ENCODE measurements at regions not wholly inside any gene's neighbourhood (a gene's known extent, or its start where the extent isn't known, plus 50 kb on each side); places are given as distances from the start of the nearest gene placed in this dataset.

DNA sequence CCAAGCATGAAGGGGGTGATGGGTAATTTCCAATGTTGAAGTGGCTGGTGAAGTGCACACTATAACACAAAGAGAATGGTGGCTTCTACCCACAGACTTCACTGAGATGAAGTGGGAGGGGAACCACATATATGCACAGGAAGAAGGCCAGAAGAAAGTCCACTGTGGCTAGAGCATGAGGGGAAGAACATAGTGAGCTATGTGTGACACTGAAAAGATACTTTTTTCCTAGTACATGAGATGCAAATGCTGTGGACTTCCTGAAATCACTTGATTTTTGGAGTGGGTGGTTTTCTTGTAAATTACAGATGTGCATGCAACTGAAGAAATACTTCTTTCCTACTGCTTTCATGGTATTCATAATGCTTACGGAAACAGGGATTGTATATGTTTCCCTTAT is 115.6 kb upstream of the PHYHIPL start:
- TF ChIP-seq CTCF (IDR thresholded peaks at IDR 0.05; ENCODE audit: insufficient read depth, low read depth, low read length), result no peak
- no peak overlapping the region for H3K4me3 ChIP-seq (ENCODE audit: low read depth, low read length)
- no peak for DNase-seq (ENCODE audit: low read depth)

DNA sequence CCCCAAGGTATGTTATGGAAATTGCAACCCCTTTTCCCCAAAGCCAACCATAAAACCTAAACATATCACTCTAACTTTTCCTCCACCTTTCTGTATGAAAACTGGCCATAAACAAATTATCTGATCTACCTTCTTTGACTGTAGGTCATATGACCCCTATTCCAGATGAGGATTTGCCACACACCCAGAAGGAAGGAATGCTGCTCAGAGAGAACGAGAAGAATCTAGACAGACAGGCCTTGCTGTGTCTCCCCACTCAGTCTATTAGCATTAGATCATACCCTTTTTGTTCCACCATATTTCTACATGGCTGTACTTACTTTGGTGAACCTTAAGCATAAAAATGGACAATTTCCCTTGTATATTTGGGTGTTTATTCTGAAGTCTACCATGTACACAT is 113.0 kb upstream of the PHYHIPL start:
- H3K4me3 ChIP-seq (ENCODE audit: low read depth, low read length), result no peak overlapping the region
- DNase-seq (ENCODE audit: low read depth), result no peak
- TF ChIP-seq CTCF (IDR thresholded peaks at IDR 0.05; ENCODE audit: insufficient read depth, low read depth, low read length), result no peak

- DNase-seq (ENCODE audit: low read depth), result no peak
- TF ChIP-seq CTCF (IDR thresholded peaks at IDR 0.05; ENCODE audit: insufficient read depth, low read depth, low read length), result no peak
- H3K4me3 ChIP-seq (ENCODE audit: low read depth, low read length), result no peak overlapping the region
These were observed 112.3 kb upstream of the PHYHIPL start for GRCh38 chr10:59064080-59064692.

GRCh38 chr10:59064759-59065539 is 111.5 kb upstream of the PHYHIPL start:
- H3K4me3 ChIP-seq (ENCODE audit: low read depth, low read length), result no peak overlapping the region
- DNase-seq (ENCODE audit: low read depth), result no peak
- TF ChIP-seq CTCF (IDR thresholded peaks at IDR 0.05; ENCODE audit: insufficient read depth, low read depth, low read length), result no peak

GRCh38 chr10:59068581-59069191 is 107.8 kb upstream of the PHYHIPL start:
- no peak overlapping the region for H3K4me3 ChIP-seq (ENCODE audit: low read depth, low read length)
- TF ChIP-seq CTCF (IDR thresholded peaks at IDR 0.05; ENCODE audit: insufficient read depth, low read depth, low read length), result no peak
- DNase-seq (ENCODE audit: low read depth), result no peak

GRCh38 chr10:59072038-59072437 is 104.4 kb upstream of the PHYHIPL start:
- H3K4me3 ChIP-seq (ENCODE audit: low read depth, low read length), result no peak overlapping the region
- DNase-seq (ENCODE audit: low read depth), result no peak
- no peak for TF ChIP-seq CTCF (IDR thresholded peaks at IDR 0.05; ENCODE audit: insufficient read depth, low read depth, low read length)
